H54 (cell line): ENCODE measurements at regions not wholly inside any gene's neighbourhood (a gene's known extent, or its start where the extent isn't known, plus 50 kb on each side); places are given as distances from the start of the nearest gene placed in this dataset.

Source experiments
- DNase-seq: peaks from one replicate; pipeline ENCODE4 v3.0.0; 2011; ENCODE audit warnings: low spot score, mixed read lengths; ENCODE audit not compliant: insufficient read length
- FAIRE-seq: peaks from 3 replicates; lab custom pipeline; 2011; peaks lifted over from hg19 to GRCh38; lab: Jason Lieb, UNC
- POLR2A ChIP-seq: IDR thresholded peaks from 2 replicates; pipeline ENCODE4 v1.6.1; 2011; ENCODE audit warnings: low read depth, mild to moderate bottlenecking, low read length

DNA sequence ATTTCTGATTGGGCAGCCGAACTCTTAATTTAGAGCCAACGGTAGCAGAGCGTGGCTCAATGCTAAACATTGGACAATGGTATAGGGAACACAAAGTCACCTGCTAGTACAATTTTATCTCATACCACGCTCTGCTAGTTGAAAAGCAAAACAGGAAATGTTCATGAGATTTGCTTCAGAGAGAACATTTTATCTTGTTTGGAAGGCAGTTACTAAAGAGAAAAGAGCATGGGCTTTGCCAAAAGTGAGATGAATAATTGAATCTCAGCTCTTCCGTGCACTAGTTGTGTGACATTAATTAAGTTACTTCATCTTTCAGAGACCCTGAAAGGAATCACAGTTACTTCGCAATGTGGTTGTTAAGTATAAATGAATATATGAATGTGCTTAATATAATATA, 161.5 kb upstream of the FAM13C start:
- no peak for TF ChIP-seq POLR2A
- FAIRE-seq (no peak), DNase-seq (no peak)

DNA sequence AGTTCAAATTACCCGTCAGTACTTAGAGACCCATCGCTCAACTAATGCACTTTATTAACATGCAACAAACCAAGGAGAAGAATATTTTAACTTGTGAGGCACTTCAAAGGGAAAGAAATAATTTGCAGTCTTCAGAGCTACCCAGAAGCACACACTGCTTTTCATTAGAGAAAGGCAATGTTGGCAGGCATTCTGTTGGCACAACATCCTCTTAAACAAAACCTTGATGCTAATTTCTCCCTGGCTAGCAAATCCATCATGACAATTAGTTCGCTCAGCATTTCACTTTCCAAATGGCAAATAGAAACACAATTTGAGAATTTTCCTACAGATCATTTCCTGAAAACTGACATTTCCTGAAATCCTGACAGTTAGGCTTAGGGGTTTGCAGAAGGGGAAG, 155.6 kb upstream of the FAM13C start:
- no peak for FAIRE-seq
- no peak for DNase-seq

DNA sequence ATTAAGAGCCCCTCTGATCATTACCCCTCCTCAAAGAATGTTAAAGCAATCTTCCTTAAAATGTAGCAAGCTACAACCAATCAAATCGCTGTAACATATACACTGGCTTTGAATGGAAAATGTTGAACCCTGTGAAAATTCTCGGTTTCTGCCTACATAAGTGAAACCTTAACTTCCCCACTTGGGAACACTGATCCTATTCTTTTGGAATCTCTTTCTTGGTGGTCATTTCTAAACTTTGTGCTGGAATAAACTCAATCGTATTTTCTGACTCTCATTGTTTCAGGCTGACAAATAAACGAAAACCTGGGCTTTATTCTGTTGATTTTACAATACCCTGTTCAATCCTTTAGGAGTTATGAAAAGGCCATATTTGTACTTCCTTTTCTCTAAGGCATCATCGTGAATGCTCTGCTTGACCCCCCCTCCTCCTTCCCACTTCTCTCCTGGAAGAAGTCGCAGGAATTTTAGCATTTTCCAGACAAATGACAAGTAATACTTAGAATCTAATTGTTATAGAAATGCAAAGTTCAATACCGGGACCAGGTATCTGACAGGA, 155.1 kb upstream of the FAM13C start:
- FAIRE-seq: no peak
- DNase-seq: no peak
- TF ChIP-seq POLR2A: no peak

More for the DNA sequence above, 155.6 kb upstream of the FAM13C start:
- TF ChIP-seq POLR2A: no peak

DNA sequence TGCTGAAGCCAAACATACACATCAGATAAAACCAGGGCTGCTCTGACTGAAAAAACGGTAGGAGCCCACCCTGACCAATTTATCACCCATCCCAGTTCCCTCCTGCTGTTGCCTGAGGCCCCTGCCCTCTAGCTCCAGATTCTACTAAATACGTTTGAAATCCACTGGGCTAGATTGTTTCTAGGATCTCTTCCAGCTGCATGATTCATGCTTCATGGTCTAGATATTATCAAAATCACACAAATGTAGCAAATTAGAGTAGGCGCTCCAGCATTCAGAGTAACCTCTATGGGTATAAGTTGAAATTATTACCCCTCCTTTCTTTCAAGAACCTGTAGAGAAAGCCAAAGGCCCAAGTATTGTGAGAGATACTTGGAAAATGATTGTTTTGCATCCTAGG, 151.2 kb upstream of the FAM13C start:
- no peak for FAIRE-seq
- DNase-seq: no peak
- TF ChIP-seq POLR2A: no peak

DNA sequence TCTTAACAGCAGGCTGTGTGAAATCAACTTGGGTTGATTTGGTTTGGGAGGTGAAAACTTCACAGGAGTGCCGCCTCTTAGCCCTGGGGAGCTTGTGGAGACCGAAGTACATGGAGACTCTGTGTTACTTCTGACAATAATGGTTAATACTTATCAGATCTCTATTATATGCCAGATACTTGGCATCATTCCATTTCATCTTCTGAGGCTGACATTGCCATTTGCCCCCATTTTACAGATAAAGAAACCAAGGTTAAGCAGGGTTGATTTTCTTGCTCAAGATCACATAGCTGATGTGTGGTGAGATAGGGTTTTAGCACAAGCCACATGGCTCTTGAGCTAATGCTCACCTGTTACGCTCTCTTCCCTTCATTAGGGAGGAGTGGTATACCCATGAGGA, 150.6 kb upstream of the FAM13C start:
- no peak for TF ChIP-seq POLR2A
- no peak for FAIRE-seq
- no peak for DNase-seq

DNA sequence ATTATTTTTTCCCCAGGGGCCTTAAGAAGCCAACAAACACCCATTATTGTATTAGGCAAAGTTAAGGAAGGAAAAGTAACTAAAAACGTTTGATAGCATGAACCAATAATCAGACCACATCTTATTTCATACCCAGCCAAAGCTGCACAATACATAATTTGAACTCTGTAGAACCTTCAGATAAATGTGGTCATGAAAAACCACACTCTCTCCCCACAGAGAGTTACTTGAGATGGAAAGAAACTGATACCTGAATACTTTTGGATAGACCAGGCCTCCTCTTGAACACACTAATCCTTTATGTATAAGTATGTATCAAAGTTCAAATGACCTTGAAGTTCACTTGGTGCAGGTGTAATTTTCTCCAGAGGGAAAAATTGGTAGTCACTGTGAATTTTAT, 146.6 kb upstream of the FAM13C start:
- TF ChIP-seq POLR2A: no peak
- DNase-seq: no peak
- peak; percentile 45 for FAIRE-seq

DNA sequence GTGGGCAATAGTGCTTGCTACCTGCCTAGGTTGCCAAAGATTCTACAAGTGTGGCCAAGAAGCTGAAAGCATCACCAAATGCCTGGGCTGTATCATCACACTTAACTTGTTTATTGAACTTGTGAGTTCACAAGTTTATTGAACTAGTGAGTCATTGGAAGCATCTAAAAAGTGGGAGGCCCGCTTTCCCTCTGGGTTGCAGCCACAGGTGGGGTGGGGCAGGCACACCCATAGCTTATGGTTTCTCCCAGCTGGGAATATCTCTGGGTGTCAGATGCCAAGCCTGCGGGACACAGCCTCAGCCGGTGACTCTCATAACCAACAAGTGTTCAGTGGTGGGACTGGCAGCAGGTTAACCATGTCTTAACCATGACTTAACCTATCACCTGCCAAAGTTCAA, 145.9 kb upstream of the FAM13C start:
- no peak for TF ChIP-seq POLR2A
- no peak for FAIRE-seq
- DNase-seq: no peak

DNA sequence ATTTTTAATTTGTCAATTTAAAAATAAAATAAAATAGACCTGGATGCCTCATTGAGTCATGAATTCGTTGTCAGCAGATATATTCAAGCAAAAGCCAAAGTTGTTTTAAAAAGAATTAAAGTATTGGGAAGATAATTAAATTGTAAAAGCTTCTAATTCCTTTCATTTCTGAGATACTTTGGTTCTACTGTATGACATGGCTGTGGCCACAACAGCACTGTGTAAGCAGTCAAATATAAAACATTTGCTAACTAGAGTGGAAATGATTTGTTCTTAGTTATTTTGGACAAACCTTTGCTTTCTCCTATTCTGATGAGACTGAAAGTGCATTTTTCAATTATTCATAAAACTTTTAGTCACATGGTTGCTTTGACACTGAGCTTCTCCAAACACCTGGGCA, 143.6 kb upstream of the FAM13C start:
- DNase-seq (no peak), FAIRE-seq (no peak)
- no peak for TF ChIP-seq POLR2A

DNA sequence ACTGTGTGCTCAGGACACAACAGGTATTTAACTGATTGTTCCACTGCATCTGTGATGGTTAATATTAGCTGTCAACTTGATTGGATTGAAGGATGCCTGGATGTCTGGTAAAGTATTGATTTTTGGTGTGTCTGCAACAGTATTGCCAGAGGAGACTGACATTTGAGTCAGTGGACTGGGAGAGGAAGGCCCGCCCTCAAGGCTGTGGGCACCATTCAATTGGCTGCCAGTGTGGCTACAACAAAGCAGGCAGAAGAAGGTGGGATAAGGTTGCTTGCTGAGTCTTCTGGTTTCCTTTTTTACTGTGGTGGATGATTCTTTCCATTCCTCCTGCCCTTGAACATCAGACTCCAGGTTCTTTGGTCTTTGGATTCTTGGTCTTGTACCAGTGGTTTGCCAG, 137.1 kb upstream of the FAM13C start:
- FAIRE-seq: peak; percentile 65
- no peak for TF ChIP-seq POLR2A

DNA sequence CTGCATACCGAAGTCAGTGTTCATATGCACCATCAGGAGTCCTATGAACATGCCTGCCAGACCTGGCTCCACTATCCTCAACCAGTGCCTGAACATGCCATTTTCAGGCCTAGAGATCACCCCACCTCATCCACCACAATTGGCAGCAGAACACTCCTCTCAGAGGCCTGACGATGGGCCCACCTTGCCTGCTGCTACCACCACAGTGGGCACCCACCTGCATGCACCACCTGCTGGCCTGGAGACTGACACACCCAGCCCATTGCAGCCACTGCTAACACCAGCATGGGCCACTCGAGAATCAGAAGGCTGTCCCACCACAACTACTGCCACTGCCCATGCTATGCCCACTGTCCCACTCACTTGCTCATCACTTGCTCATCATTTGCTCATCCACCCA, 130.7 kb upstream of the FAM13C start:
- DNase-seq (no peak), FAIRE-seq (no peak)
- TF ChIP-seq POLR2A: no peak

More for the DNA sequence above, 137.1 kb upstream of the FAM13C start:
- DNase-seq: no peak

DNA sequence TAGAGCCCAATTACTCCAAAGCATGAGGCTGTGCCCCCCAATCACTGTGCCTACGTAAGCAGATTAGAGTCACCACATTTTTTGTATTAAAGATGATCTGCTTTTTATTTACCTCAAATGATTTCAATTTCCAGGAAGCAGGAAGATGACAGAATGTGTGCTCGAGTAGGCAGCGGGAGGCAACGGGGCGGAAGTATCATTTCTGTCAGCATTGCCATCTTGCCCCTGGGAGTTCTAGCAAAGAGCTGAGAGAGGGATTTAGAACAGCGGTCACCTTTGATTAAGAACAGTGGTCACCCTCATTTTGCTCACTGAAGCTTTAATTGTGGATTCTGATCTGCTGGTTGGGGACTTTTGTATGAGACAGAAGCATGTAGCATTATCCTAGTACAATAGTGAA, 117.1 kb upstream of the FAM13C start:
- TF ChIP-seq POLR2A: no peak
- no peak for DNase-seq
- no peak for FAIRE-seq

DNA sequence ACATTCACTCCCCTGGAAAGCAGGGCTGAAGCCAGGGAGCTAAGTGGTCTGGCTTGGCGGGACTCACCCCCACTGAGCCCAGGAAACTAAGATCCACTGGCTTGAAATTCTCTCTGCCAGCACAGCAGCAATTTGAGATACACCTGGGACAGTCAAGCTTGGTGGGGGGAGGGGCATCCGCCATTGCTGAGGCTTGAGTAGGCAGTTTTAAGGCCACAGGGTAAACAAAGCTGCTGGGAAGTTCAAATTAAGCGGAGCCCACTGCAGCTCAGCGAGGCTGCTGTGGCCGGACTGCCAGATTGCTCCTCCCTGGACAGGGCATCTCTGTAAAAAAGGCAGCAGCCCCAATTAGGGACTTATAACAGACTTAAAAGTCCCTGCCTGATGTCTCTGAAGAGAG, 108.2 kb upstream of the FAM13C start:
- TF ChIP-seq POLR2A: no peak
- DNase-seq (no peak), FAIRE-seq (no peak)

DNA sequence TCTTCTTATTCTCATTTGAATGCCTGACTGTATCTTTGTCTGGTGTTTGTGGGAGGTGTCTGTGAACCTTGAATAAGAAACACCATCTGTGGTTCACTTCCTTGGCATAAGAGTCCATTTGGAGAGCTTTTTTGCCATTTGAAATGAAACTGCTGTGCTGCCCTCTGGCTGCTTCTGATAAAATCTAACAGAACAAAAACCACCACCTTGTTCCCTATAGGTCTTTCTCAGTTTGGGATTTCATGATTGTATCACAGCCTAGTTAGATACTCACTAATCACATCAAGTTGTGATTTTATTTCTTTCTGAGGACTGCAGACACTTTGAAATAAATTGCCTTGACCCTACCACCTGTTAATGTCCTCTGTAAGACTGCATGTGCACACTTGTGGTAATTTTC, 102.7 kb upstream of the FAM13C start:
- FAIRE-seq (peak; percentile 93), DNase-seq (no peak)
- no peak for TF ChIP-seq POLR2A

DNA sequence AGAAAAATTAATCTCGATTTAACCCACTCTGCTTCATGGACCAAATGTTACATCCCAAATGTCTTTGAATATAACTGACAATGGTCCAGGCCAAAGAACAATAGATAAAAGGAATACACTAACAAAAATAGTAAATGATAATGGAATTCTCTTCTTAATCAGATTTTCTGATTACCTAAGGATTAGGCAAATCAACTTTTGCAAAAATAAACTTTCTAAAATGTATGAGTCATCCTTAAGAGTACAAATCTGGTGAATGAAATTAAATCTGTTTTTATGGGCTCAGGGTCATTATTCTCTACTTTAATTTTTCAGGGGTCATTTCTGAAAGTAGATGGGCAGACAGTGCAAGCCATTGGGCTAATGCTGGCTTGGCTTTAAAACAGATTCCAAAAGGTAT, 102.1 kb upstream of the FAM13C start:
- no peak for TF ChIP-seq POLR2A
- DNase-seq (no peak), FAIRE-seq (no peak)

DNA sequence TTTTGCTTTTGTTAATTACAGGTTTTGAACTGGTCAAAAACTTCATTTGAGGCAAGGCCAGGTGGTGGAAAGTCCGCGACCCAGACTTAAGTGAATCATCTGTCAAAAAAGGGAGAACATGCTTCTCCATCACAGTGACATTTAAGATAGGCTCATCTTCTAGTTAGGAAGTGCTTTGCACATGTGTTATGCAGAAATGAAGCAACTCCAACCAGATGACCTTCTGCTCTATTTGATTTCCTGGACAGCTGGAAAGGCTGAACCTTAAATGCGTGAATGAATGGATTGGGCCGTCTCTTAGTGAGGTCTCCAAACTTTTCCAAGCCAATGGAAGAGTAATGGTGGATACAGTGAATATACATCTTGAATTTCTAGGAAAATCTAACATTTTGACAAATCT, 101.6 kb upstream of the FAM13C start:
- DNase-seq (no peak), FAIRE-seq (peak; percentile 53)
- no peak for TF ChIP-seq POLR2A

DNA sequence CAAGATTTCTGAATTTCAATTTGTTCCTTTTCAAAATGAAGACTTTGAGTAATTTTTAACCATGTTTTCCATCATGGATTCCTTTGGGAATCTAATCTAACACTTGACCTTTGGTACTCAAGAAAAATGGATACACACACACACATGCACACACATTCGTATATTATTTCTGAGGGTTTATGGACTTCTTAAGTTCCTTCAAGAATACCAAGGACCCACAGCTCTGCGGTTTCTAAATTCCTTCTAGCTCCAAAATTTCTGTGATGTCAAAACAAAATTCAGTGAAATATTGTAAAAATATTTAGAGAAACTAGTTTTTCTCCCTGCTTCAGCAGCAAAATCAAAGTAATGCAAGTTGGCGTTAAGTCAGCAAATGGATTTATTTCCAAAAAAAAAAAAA, 98.3 kb upstream of the FAM13C start:
- no peak for DNase-seq
- TF ChIP-seq POLR2A: no peak
- no peak for FAIRE-seq
